GM23248 (cell line): ENCODE measurements at regions not wholly inside any gene's neighbourhood (a gene's known extent, or its start where the extent isn't known, plus 50 kb on each side); places are given as distances from the start of the nearest gene placed in this dataset.

Experiments
- EZH2 ChIP-seq: fragments of 200-600 bp; sonication (generic); IDR thresholded peaks from 2 replicates; pipeline ENCODE4 v1.6.1; 2018; ENCODE audit warnings: antibody characterized with exemption, mild to moderate bottlenecking; ENCODE audit not compliant: insufficient read depth, poor library complexity, severe bottlenecking
- EZH2phosphoT487 ChIP-seq: fragments of 200-600 bp; sonication (generic); IDR thresholded peaks from 2 replicates; pipeline ENCODE4 v1.6.1; 2018; ENCODE audit warnings: antibody characterized with exemption, moderate library complexity, mild to moderate bottlenecking, low read depth; ENCODE audit not compliant: insufficient read depth

GRCh38 chr5:142411103-142411502 is 86.3 kb upstream of the SPRY4 start:
- TF ChIP-seq EZH2 (no peak), EZH2phosphoT487 (no peak)
